Esophagus squamous epithelium (tissue), 4 donors: ENCODE measurements at regions not wholly inside any gene's neighbourhood (a gene's known extent, or its start where the extent isn't known, plus 50 kb on each side); places are given as distances from the start of the nearest gene placed in this dataset.

Source experiments
- POLR2A ChIP-seq, 4 donors: fragments of 450-650 bp; IDR thresholded peaks; one replicate each; pipeline ENCODE4 v1.6.1; 2017; ENCODE audit warnings: antibody characterized with exemption in 4 of 4, mild to moderate bottlenecking in 4 of 4, moderate library complexity in 3 of 4
- TF ChIP-seq, protein P1 (sequence below), 6 experiments: fragments of 450-650 bp in 4 of 6; fragments of 200-600 bp in 2 of 6; sonication (generic) in 2 of 6; IDR thresholded peaks; one replicate each; pipeline ENCODE4 v1.5.1; 2016 to 2019; ENCODE audit warnings: antibody characterized with exemption in 6 of 6, mild to moderate bottlenecking in 4 of 6, moderate library complexity in 4 of 6

DNA sequence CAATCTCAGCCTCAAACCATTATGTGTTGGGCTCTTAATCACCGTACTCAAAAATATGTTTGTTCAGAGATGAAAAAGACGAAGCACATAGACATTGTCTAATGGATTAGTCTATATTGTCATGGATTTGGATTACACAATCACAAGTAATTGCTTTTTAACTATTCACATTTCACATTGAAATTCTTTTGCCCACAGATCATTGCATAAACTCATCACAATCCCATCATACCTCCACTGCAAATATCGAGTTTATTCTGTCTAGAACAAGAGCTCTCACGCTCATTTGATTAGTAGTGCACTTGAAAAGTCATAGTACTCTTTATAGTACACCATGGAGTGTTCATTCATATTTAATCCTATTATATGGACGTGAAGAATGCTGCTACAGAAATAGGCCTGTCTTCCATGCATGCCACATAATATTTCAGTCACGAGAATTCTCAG, 97.9 kb upstream of the SOX11 start:
- TF ChIP-seq, protein P1, sequence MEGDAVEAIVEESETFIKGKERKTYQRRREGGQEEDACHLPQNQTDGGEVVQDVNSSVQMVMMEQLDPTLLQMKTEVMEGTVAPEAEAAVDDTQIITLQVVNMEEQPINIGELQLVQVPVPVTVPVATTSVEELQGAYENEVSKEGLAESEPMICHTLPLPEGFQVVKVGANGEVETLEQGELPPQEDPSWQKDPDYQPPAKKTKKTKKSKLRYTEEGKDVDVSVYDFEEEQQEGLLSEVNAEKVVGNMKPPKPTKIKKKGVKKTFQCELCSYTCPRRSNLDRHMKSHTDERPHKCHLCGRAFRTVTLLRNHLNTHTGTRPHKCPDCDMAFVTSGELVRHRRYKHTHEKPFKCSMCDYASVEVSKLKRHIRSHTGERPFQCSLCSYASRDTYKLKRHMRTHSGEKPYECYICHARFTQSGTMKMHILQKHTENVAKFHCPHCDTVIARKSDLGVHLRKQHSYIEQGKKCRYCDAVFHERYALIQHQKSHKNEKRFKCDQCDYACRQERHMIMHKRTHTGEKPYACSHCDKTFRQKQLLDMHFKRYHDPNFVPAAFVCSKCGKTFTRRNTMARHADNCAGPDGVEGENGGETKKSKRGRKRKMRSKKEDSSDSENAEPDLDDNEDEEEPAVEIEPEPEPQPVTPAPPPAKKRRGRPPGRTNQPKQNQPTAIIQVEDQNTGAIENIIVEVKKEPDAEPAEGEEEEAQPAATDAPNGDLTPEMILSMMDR (IDR thresholded peaks at IDR 0.05) = no peak
- TF ChIP-seq POLR2A (IDR thresholded peaks at IDR 0.05) = no peak
